ENCODE measurements at regions not wholly inside any gene's neighbourhood (a gene's known extent, or its start where the extent isn't known, plus 50 kb on each side); places are given as distances from the start of the nearest gene placed in this dataset.

- TF ChIP-seq CTCF (IDR thresholded peaks at IDR 0.05) (no peak), EZH2phosphoT487 (IDR thresholded peaks at IDR 0.05) (no peak)
Observed at GRCh38 chr9:79952401-79952800, 380.6 kb downstream of the TLE4 start.

Measured in neural progenitor cell (in vitro differentiated cells).